ENCODE measurements at regions not wholly inside any gene's neighbourhood (a gene's known extent, or its start where the extent isn't known, plus 50 kb on each side); places are given as distances from the start of the nearest gene placed in this dataset.
A peak's percentile ranks its signal among the peaks of the same experiment; 100 is the strongest.

GRCh38 chr16:66130296-66130905 is 236.1 kb upstream of the CDH5 start:
- no peak overlapping the region for H3K4me3 ChIP-seq (replicated peaks; ENCODE audit: low read depth, low read length)
- DNase-seq (ENCODE audit: low read depth): peak; percentile 81
- no peak for TF ChIP-seq CTCF (IDR thresholded peaks at IDR 0.05; ENCODE audit: low read length, missing control alignments)

GRCh38 chr16:66129196-66129595 is 237.3 kb upstream of the CDH5 start:
- no peak for TF ChIP-seq CTCF (IDR thresholded peaks at IDR 0.05; ENCODE audit: low read length, missing control alignments)
- DNase-seq (ENCODE audit: low read depth): no peak
- H3K4me3 ChIP-seq (replicated peaks; ENCODE audit: low read depth, low read length): no peak overlapping the region

- no peak for DNase-seq (ENCODE audit: low read depth)
- TF ChIP-seq CTCF (IDR thresholded peaks at IDR 0.05; ENCODE audit: low read length, missing control alignments): no peak
- no peak overlapping the region for H3K4me3 ChIP-seq (replicated peaks; ENCODE audit: low read depth, low read length)
Measured at GRCh38 chr16:66128371-66128770, 238.1 kb upstream of the CDH5 start.

GRCh38 chr16:66127459-66128370 is 238.8 kb upstream of the CDH5 start:
- no peak overlapping the region for H3K4me3 ChIP-seq (replicated peaks; ENCODE audit: low read depth, low read length)
- peak; percentile 69 for DNase-seq (ENCODE audit: low read depth)
- peak; percentile 35 for TF ChIP-seq CTCF (IDR thresholded peaks at IDR 0.05; ENCODE audit: low read length, missing control alignments)

- no peak overlapping the region for H3K4me3 ChIP-seq (replicated peaks; ENCODE audit: low read depth, low read length)
- no peak for DNase-seq (ENCODE audit: low read depth)
- TF ChIP-seq CTCF (IDR thresholded peaks at IDR 0.05; ENCODE audit: low read length, missing control alignments): no peak
Measured at GRCh38 chr16:66121466-66121865, 245.0 kb upstream of the CDH5 start.

- TF ChIP-seq CTCF (IDR thresholded peaks at IDR 0.05; ENCODE audit: low read length, missing control alignments): no peak
- no peak for DNase-seq (ENCODE audit: low read depth)
- no peak overlapping the region for H3K4me3 ChIP-seq (replicated peaks; ENCODE audit: low read depth, low read length)
Measured at GRCh38 chr16:66120656-66121055, 245.8 kb upstream of the CDH5 start.
